ENCODE measurements at regions not wholly inside any gene's neighbourhood (a gene's known extent, or its start where the extent isn't known, plus 50 kb on each side); places are given as distances from the start of the nearest gene placed in this dataset.
"Not testable (repeated sequence)": the region's sequence is repeated elsewhere in the genome, so short reads cannot be mapped to it uniquely, and the experiment has no call there.

DNA sequence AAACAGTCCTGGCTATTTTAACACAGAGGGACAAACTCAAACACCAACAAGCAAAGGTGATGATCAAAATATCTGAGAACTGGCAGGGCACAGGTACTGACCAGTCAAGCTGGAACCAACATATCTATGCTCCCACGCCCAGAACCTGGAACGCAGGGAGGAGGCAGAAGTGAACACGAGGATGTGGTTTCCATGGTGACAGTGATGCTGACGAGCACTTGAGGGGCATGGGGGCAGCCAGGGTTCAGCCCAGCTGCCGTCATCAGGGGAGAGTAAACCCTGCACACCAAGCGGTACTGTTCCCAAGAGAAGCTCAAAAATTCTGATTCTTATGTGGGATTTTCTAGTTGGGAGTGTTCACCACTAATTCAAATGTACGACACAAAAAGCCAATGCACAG, 113.6 kb upstream of the SFSWAP start:
- no peak for DNase-seq (ENCODE audit: low read depth, low spot score)

DNA sequence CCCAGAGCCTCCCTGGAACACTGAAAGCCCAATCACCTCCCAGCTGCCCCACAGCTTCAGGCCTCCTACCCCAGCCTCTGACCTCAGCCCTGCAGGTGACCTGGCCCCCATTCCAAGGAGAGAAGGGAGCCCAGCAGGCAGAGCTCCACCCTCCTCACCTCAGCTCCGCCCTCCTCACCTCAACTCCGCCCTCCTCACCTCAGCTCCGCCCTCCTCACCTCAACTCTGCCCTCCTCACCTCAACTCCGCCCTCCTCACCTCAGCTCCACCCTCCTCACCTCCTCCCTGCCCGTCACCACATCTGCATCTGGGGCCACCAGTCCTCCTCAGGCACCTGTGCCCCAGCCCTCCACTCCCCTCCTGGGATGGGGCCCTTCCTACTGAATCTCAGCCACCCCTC, 112.2 kb upstream of the SFSWAP start:
- DNase-seq (ENCODE audit: low read depth, low spot score) = no peak

DNA sequence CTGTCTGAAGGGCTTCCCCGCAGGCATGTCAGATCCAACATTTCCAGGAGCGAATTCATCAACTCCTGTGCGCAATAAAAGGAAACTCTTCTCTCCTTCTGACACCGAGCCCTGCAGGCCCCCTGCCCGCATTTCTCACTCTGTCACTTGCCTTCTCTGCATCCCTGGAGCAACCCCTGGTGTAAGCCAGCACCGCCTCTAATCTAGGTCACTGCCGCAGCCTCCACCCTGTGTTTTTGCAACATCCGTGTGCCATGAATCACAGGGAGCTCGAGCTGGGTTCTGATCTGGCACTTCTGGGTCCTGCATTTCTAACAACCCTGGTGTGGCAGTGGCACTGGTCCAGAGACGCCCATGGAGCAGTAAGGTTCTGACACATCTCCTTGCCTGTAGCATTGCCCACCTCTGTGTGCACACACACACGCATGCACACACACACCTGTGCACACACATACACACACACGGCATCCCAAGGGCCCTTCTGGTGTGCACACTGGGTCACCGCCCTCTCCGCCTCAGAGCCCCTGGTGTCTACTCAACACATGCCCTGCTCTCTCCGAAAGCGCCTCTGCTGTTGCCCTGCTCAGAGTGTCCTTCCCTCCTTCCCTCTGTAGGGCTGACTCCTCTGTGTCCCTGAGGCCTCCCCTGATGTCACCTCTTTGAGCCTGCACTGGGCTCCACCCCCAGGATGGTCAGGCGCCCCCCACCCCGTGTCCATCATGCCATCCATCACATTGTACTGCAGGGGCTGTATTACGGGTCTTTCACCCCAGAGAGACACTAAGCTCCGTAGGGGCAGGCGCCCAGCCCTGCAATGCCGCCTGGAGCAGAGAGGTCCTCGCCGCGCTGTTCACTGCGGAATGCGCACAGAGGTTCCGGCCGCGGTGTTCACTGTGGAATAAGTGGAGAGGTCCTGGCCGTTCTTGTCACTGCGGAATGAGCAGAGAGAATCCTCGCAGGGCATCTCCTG, 111.4 kb upstream of the SFSWAP start:
- DNase-seq (ENCODE audit: low read depth, low spot score) = no peak

- DNase-seq (ENCODE audit: low read depth, low spot score) = no peak
These were observed 110.7 kb upstream of the SFSWAP start for GRCh38 chr12:131600160-131600532.

- DNase-seq (ENCODE audit: low read depth, low spot score) = not testable (repeated sequence)
These were observed 109.4 kb upstream of the SFSWAP start for GRCh38 chr12:131601499-131601898.

- no peak for DNase-seq (ENCODE audit: low read depth, low spot score)
These were observed 107.6 kb upstream of the SFSWAP start for GRCh38 chr12:131603106-131603938.

DNA sequence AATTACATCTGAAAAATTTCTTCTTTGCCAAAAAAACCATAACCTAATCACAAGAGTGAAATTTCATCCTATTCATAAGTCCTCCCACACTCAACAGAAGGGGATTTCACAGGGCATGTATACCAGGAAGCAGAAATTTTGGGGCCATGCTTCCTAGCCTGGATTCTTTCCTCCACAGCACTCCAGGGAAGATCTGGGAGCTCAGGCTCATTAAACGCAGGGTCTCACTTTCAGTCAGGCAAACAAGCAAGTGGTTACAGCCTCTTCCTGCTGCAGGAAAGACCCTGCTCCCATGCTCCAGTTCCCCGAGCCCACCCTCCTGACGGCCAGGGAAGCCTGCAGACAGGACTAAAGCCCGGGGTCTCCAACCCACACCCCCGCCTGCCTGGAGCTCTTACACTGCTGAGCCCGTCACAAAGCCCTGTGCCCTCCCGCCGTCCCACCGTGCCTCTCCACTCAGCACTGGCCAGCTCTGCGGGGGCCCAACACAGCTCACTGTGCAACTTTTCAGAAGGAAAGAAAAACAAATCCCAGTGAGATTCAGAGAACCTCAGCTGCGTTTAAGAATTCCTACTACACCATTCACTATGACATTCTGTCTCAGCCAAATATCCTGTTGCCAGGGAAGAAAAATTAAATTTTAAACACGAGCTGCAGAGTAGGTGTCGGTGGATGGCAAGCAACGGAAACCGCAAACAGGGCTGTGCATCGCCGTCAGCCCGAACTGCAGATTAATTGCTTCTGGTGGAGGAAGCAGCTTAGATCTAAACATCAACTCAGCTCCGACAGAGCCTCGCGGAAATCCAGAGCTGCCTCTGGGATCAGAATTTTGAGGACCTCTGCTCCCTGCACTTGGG, 106.7 kb upstream of the SFSWAP start:
- DNase-seq (ENCODE audit: low read depth, low spot score) = no peak

DNA sequence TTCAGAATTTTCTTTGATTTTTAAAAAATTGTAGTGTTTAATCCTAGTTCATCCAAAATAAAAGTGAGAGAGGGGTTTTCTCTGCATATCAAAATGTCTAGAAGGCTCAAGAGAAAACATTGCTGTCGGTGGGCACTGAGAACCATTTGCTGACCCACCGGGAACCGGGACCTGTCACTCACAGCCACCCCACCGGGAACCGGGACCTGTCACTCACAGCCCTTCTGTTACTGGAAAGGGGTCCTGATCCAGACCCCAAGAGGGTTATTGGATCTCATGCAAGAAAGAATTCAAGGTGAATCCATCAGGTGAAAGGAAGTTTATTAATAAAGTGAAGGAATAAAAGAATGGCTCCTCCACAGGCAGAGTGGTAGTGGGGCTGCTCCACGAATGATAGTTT, 106.0 kb upstream of the SFSWAP start:
- DNase-seq (ENCODE audit: low read depth, low spot score) = no peak

GRCh38 chr12:131605304-131605829, 105.5 kb upstream of the SFSWAP start:
- no peak for DNase-seq (ENCODE audit: low read depth, low spot score)

DNA sequence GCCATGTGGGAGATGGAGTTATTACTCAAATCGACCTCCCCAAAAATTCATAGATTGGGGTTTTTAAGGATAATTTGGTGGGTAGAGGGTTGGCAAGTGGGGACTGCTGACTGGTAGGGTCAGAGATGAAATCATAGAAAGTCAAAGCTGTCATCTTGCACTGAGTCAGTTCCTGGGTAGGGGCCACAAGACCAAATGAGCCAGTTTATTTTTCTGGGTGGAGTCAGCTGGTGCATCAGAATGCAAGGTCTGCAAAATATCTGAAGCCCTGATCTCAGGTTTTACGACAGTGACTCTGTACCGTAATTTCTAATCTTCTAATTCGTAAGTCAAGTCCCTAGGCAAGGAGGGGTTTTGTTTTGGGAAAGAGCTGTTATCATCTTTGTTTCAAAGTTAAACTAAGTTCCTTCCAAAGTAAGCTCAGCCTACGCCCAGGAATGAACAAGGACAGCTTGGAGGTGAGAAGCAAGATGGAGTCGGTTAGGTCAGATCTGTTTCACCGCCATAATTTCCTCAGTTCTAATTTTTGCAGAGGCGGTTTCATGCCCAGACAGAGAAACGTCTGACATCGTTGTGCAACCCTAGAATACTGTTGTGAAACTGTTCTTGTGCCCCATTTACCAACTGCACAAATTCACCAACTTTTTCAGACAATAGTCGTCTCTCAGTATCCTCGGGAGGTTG, 104.5 kb upstream of the SFSWAP start:
- DNase-seq (ENCODE audit: low read depth, low spot score) = no peak

DNA sequence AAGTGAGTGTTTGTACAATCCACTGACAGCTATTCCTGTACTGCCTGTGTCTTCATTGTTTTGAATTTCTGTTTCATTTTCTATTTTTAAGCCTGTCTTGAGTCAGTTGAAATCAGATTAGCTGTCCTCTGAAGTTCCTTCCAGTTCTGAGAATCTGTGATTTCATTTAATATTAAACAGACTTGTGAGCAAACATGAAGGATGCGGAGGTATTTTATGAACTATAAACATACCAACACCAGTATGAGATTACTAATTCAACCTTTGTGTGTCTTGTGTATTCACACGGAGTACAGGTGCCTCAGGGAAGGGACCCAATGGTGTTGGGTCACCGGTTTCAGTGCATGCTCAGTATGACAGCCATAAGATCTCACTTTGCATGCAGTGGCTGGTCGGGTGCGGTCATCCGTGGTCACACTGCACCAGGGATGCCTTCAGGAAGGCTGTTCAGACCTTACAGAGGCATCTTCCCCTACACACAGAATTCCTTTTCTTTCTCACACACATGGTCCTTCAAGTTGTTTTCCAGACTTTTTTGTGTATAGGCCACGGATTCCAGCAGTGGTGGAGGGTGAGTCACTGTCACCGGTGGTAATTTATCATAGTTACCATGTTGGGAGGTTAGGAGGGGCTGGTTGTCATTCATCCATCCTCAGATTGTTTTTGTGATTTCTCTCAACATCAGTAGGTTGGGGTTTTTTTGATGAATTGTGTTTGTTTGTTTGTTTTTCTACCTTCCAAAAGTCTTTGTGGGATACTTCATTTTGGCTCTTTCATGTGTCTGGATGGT, 103.0 kb upstream of the SFSWAP start:
- DNase-seq (ENCODE audit: low read depth, low spot score) = no peak

- no peak for DNase-seq (ENCODE audit: low read depth, low spot score)
These were observed 101.9 kb upstream of the SFSWAP start for GRCh38 chr12:131608740-131609690.

GRCh38 chr12:131609762-131610161, 101.1 kb upstream of the SFSWAP start:
- DNase-seq (ENCODE audit: low read depth, low spot score) = no peak

GRCh38 chr12:131610181-131610580, 100.7 kb upstream of the SFSWAP start:
- no peak for DNase-seq (ENCODE audit: low read depth, low spot score)

- no peak for DNase-seq (ENCODE audit: low read depth, low spot score)
These were observed 100.0 kb upstream of the SFSWAP start for GRCh38 chr12:131610891-131611290.

GRCh38 chr12:131611416-131612091, 99.3 kb upstream of the SFSWAP start:
- no peak for DNase-seq (ENCODE audit: low read depth, low spot score)

- DNase-seq (ENCODE audit: low read depth, low spot score) = no peak
These were observed 98.7 kb upstream of the SFSWAP start for GRCh38 chr12:131612092-131612755.

GRCh38 chr12:131613186-131613585, 97.7 kb upstream of the SFSWAP start:
- DNase-seq (ENCODE audit: low read depth, low spot score) = no peak

Measured in activated CD4-positive, CD25-positive, alpha-beta regulatory T cell treated with anti-CD3 and anti-CD28 coated beads, Interleukin-2, amount 50 U/mL, for 16 hours (primary cell).